Peyer's patch (tissue), 4 donors: ENCODE measurements at regions not wholly inside any gene's neighbourhood (a gene's known extent, or its start where the extent isn't known, plus 50 kb on each side); places are given as distances from the start of the nearest gene placed in this dataset.
"Not testable (repeated sequence)": the region's sequence is repeated elsewhere in the genome, so short reads cannot be mapped to it uniquely, and the experiment has no call there.

Source experiments
- DNase-seq, 3 donors: peaks; one replicate each; pipeline ENCODE4 v3.0.0-alpha.2; 2017 to 2019
- H3K27ac ChIP-seq, 4 donors: fragments of 200-600 bp; sonication (generic); one replicate each; pipeline ENCODE4 v1.5.1; 2016 to 2019
- H3K27me3 ChIP-seq, 2 donors: fragments of 200-600 bp; sonication (generic); one replicate each; pipeline ENCODE4 v1.5.1; 2019
- H3K36me3 ChIP-seq, 3 donors: fragments of 200-600 bp; sonication (generic); one replicate each; pipeline ENCODE4 v1.5.1; 2016 to 2019
- H3K4me1 ChIP-seq, 4 donors: fragments of 200-600 bp; sonication (generic); one replicate each; pipeline ENCODE4 v1.5.1; 2016 to 2019
- H3K4me3 ChIP-seq, 4 donors: fragments of 200-600 bp; sonication (generic); 1 replicate in 3 of 4; 2 replicates in 1 of 4; pipeline ENCODE4 v1.5.1; 2016 to 2019; ENCODE audit warnings: mild to moderate bottlenecking in 1 of 4
- H3K9me3 ChIP-seq, 4 donors: fragments of 200-600 bp; sonication (generic); one replicate each; pipeline ENCODE4 v1.5.1; 2016 to 2019; ENCODE audit warnings: mild to moderate bottlenecking in 1 of 4
- POLR2A ChIP-seq, 2 donors: fragments of 450-650 bp; IDR thresholded peaks; one replicate each; pipeline ENCODE4 v1.5.1; 2017; ENCODE audit warnings: antibody characterized with exemption in 2 of 2, mild to moderate bottlenecking in 2 of 2, moderate library complexity in 2 of 2
- TF ChIP-seq, protein P1 (sequence below), 6 experiments: fragments of 450-650 bp in 4 of 6; fragments of 200-600 bp in 2 of 6; sonication (generic) in 1 of 6; IDR thresholded peaks; one replicate each; pipeline ENCODE4 v1.5.1; 2017 to 2019; ENCODE audit warnings: antibody characterized with exemption in 6 of 6, mild to moderate bottlenecking in 3 of 6, moderate library complexity in 1 of 6

GRCh38 chr10:109732254-109732965, 190.9 kb downstream of the XPNPEP1 start:
- DNase-seq: no peak
- H3K9me3 ChIP-seq: no peaks in the 10 kb centered on the region
- TF ChIP-seq, protein P1, sequence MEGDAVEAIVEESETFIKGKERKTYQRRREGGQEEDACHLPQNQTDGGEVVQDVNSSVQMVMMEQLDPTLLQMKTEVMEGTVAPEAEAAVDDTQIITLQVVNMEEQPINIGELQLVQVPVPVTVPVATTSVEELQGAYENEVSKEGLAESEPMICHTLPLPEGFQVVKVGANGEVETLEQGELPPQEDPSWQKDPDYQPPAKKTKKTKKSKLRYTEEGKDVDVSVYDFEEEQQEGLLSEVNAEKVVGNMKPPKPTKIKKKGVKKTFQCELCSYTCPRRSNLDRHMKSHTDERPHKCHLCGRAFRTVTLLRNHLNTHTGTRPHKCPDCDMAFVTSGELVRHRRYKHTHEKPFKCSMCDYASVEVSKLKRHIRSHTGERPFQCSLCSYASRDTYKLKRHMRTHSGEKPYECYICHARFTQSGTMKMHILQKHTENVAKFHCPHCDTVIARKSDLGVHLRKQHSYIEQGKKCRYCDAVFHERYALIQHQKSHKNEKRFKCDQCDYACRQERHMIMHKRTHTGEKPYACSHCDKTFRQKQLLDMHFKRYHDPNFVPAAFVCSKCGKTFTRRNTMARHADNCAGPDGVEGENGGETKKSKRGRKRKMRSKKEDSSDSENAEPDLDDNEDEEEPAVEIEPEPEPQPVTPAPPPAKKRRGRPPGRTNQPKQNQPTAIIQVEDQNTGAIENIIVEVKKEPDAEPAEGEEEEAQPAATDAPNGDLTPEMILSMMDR (IDR thresholded peaks at IDR 0.05): no peak
- TF ChIP-seq POLR2A (IDR thresholded peaks at IDR 0.05): no peak

DNA sequence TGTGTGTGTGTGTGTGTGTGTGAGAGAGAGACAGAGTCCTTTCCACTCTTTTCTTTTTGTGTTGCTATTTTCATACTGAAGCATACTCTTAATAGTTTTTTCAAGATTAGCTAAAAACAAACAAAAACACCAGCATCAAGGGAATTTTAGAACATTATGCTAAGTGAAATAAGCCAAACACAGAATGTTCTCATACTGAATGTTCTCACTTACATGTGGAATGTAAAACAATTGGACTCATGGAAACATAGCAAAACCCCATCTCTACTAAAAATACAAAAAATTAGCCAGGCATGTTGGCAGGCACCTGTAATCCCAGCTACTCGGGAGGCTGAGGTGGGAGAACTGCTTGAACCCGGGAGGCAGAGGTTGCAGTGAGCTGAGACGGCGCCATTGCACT, 193.4 kb downstream of the XPNPEP1 start:
- H3K4me3 ChIP-seq, H3K36me3 ChIP-seq, H3K27me3 ChIP-seq, H3K27ac ChIP-seq, H3K9me3 ChIP-seq, DNase-seq, H3K4me1 ChIP-seq: not testable (repeated sequence)

More at GRCh38 chr10:109732254-109732965, 190.9 kb downstream of the XPNPEP1 start:
- no peaks in the 10 kb centered on the region for H3K36me3 ChIP-seq
- H3K4me1 ChIP-seq: no peaks in the 10 kb centered on the region
- H3K4me3 ChIP-seq: no peak overlapping the region
- H3K27me3 ChIP-seq: no peaks in the 10 kb centered on the region
- no peak overlapping the region for H3K27ac ChIP-seq

GRCh38 chr10:109727436-109727835, 195.9 kb downstream of the XPNPEP1 start:
- H3K4me3 ChIP-seq: no peak overlapping the region
- no peaks in the 10 kb centered on the region for H3K4me1 ChIP-seq
- DNase-seq: no peak
- no peak for TF ChIP-seq POLR2A (IDR thresholded peaks at IDR 0.05)
- TF ChIP-seq, protein P1 (IDR thresholded peaks at IDR 0.05): no peak
- H3K9me3 ChIP-seq: no peaks in the 10 kb centered on the region
- H3K27ac ChIP-seq: no peak overlapping the region
- no peaks in the 10 kb centered on the region for H3K36me3 ChIP-seq
- H3K27me3 ChIP-seq: no peaks in the 10 kb centered on the region

DNA sequence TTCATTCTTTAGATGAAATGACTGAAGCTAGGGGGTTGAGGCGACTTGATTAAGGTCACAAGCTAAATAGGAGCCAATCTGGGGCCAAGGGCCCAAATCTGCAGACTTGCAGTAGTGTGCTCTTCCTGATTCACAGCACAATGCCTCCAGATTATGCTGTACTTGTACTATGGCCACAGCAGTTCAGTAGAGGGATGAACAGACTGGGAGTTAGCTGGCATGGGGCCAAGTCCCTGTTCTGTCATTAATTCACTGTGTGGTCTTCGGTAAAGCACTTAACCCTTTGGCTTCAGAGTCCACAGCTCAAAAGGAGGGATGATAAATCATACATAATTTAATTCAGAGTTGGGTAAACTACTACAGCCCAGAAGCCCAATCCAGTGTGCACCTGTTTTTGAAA, 196.8 kb downstream of the XPNPEP1 start:
- H3K9me3 ChIP-seq: no peaks in the 10 kb centered on the region
- TF ChIP-seq, protein P1 (IDR thresholded peaks at IDR 0.05): no peak
- no peak for TF ChIP-seq POLR2A (IDR thresholded peaks at IDR 0.05)
- H3K27me3 ChIP-seq: no peaks in the 10 kb centered on the region
- no peak for DNase-seq
- no peaks in the 10 kb centered on the region for H3K36me3 ChIP-seq
- H3K27ac ChIP-seq: no peak overlapping the region
- no peaks in the 10 kb centered on the region for H3K4me1 ChIP-seq
- H3K4me3 ChIP-seq: no peak overlapping the region

- no peak overlapping the region for H3K4me3 ChIP-seq
- no peak for DNase-seq
- no peak overlapping the region for H3K27ac ChIP-seq
- no peaks in the 10 kb centered on the region for H3K27me3 ChIP-seq
- no peaks in the 10 kb centered on the region for H3K36me3 ChIP-seq
- no peak for TF ChIP-seq POLR2A (IDR thresholded peaks at IDR 0.05)
- TF ChIP-seq, protein P1 (IDR thresholded peaks at IDR 0.05): no peak
- no peaks in the 10 kb centered on the region for H3K4me1 ChIP-seq
- H3K9me3 ChIP-seq: no peaks in the 10 kb centered on the region
These were observed 200.0 kb downstream of the XPNPEP1 start for GRCh38 chr10:109723305-109723704.

DNA sequence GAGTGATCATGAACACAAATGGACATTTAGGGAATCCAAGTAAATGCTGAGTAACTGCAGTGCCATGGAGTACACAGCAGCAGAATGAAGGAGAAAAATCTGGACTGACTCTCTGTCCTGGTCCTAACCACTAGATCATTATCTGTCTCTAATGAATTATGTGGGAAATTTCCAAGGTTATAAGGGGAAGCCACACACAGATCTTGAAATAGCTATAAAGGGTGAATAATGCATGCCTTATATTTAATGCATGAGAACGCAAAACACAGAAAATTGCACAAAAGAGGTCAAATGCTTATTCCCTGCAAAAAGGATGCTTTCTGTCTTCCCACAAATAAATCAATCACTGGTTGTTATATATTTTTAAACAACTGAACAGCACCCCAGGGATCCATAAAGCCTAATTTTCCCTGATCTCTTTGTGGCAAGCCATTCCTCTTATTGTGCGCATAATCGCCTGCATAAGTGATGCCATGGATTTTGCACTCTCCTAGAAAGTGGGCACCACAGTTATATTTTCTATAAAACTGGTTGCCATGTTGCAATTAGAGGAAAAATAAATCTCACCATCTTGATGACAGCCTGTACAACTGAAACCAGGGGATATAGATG, 201.8 kb downstream of the XPNPEP1 start:
- H3K4me1 ChIP-seq: no peaks in the 10 kb centered on the region
- DNase-seq: no peak
- H3K9me3 ChIP-seq: no peaks in the 10 kb centered on the region
- H3K27ac ChIP-seq: no peak overlapping the region
- TF ChIP-seq, protein P1 (IDR thresholded peaks at IDR 0.05): no peak
- TF ChIP-seq POLR2A (IDR thresholded peaks at IDR 0.05): no peak
- no peak overlapping the region for H3K4me3 ChIP-seq
- no peaks in the 10 kb centered on the region for H3K36me3 ChIP-seq
- H3K27me3 ChIP-seq: no peaks in the 10 kb centered on the region
